ENCODE measurements at regions not wholly inside any gene's neighbourhood (a gene's known extent, or its start where the extent isn't known, plus 50 kb on each side); places are given as distances from the start of the nearest gene placed in this dataset.
"Not testable (repeated sequence)": the region's sequence is repeated elsewhere in the genome, so short reads cannot be mapped to it uniquely, and the experiment has no call there.

- DNase-seq (ENCODE audit: low spot score) = no peak
These were observed 53.1 kb upstream of the SEPTIN5 start for GRCh38 chr22:19661156-19661555.

DNA sequence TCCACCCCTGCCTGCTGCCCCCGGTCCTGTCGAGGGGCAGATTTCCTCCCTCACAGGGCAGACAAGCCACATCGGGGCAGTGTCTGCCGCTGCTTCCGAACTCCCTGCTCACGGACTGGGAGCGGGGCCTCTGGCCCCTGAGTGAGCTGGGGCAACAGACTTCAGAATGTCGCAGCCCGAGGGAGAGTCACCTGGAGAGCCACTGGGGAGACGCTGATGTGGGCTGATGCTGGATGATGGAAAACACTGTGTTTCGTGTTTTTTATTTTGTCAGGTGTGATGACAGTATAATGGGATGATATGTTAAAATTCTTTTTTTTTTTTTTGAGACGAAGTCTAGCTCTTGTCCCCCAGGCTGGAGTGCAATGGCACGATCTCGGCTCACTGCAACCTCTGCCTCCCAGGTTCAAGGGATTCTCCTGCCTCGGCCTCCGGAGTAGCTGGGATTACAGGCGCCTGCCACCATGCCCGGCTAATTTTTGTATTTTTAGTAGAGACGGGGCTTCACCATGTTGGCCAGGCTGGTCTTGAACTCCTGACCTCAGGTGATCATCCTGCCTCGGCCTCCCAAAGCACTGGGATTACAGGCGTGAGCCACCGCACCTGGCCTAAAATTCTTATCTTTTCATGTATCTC is 52.1 kb upstream of the SEPTIN5 start:
- not testable (repeated sequence) for DNase-seq (ENCODE audit: low spot score)

- peak; percentile 76 for DNase-seq (ENCODE audit: low spot score)
These were observed 51.0 kb upstream of the SEPTIN5 start for GRCh38 chr22:19663286-19663815.

DNA sequence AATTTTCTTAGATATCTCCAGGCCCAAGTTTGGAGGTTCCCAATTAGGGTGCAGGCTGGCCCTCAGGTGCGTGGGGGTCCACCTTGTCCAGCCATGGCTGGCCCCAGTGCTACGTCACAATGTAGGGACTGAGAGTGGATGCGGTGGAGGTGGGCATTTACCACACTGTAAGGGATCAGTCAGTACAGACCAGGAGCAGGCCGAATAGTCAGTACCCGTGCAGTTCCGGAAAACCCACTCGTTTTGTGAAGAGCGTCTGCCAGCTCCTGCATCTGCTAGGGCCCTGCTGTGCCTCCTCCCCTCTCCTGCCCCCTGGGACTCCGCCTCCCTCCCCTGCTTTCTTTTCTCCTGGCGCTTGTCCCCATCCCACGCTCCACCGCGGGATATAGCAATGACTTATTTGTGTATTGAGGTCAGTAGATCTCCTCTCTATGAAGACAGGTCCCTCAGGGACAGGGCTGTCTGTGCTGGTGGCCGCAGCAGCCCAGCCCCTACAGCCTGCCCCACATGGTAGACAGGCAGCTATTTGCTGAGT is 50.4 kb upstream of the SEPTIN5 start:
- DNase-seq (ENCODE audit: low spot score) = peak; percentile 67

- no peak for DNase-seq (ENCODE audit: low spot score)
These were observed 49.9 kb upstream of the SEPTIN5 start for GRCh38 chr22:19664406-19664805.
